Renal cortical epithelial cell (primary cell): ENCODE measurements at regions not wholly inside any gene's neighbourhood (a gene's known extent, or its start where the extent isn't known, plus 50 kb on each side); places are given as distances from the start of the nearest gene placed in this dataset.

Source experiments
- DNase-seq: peaks from one replicate; pipeline ENCODE4 v3.0.0-alpha.2; 2011; ENCODE audit warnings: low read depth

GRCh38 chr5:91727463-91727862 is 344.3 kb upstream of the ARRDC3 start:
- no peak for DNase-seq

GRCh38 chr5:91722736-91723467 is 339.8 kb upstream of the ARRDC3 start:
- no peak for DNase-seq

GRCh38 chr5:91712718-91713117 is 329.6 kb upstream of the ARRDC3 start:
- no peak for DNase-seq

GRCh38 chr5:91707521-91707841 is 324.4 kb upstream of the ARRDC3 start:
- DNase-seq, result no peak

GRCh38 chr5:91706785-91707520 is 323.8 kb upstream of the ARRDC3 start:
- DNase-seq, result no peak

GRCh38 chr5:91703128-91703527 is 320.0 kb upstream of the ARRDC3 start:
- DNase-seq, result no peak

- no peak for DNase-seq
Observed at GRCh38 chr5:91699429-91699828, 316.3 kb upstream of the ARRDC3 start.

- no peak for DNase-seq
Observed at GRCh38 chr5:91691592-91691991, 308.5 kb upstream of the ARRDC3 start.

- no peak for DNase-seq
Observed at GRCh38 chr5:91690921-91691320, 307.8 kb upstream of the ARRDC3 start.

- DNase-seq, result no peak
Observed at GRCh38 chr5:91687430-91687829, 304.3 kb upstream of the ARRDC3 start.

- DNase-seq, result no peak
Observed at GRCh38 chr5:91684625-91685024, 301.5 kb upstream of the ARRDC3 start.

- DNase-seq, result no peak
Observed at GRCh38 chr5:91670563-91670962, 287.4 kb upstream of the ARRDC3 start.

GRCh38 chr5:91670122-91670521 is 287.0 kb upstream of the ARRDC3 start:
- no peak for DNase-seq

- no peak for DNase-seq
Observed at GRCh38 chr5:91668261-91668660, 285.1 kb upstream of the ARRDC3 start.

- DNase-seq, result no peak
Observed at GRCh38 chr5:91652678-91653077, 269.6 kb upstream of the ARRDC3 start.

GRCh38 chr5:91651704-91652103 is 268.6 kb upstream of the ARRDC3 start:
- peak; percentile 79 for DNase-seq

GRCh38 chr5:91645347-91645746 is 262.2 kb upstream of the ARRDC3 start:
- DNase-seq, result no peak

GRCh38 chr5:91643797-91644196 is 260.7 kb upstream of the ARRDC3 start:
- DNase-seq, result no peak

- DNase-seq, result no peak
Observed at GRCh38 chr5:91642581-91642980, 259.5 kb upstream of the ARRDC3 start.

GRCh38 chr5:91641730-91642350 is 258.7 kb upstream of the ARRDC3 start:
- peak; percentile 41 for DNase-seq

- DNase-seq, result no peak
Observed at GRCh38 chr5:91639744-91640143, 256.6 kb upstream of the ARRDC3 start.

- no peak for DNase-seq
Observed at GRCh38 chr5:91638010-91638409, 254.9 kb upstream of the ARRDC3 start.
